ENCODE measurements at regions not wholly inside any gene's neighbourhood (a gene's known extent, or its start where the extent isn't known, plus 50 kb on each side); places are given as distances from the start of the nearest gene placed in this dataset.

GRCh38 chr3:110533089-110533488 is 538.5 kb upstream of the NECTIN3 start:
- TF ChIP-seq FOXJ3 (CRISPR knock-in tag; IDR thresholded peaks at IDR 0.05; ENCODE audit: borderline replicate concordance) = no peak
- no peak for TF ChIP-seq CTCF (IDR thresholded peaks at IDR 0.05)
- no peak for TF ChIP-seq TCF7 (CRISPR knock-in tag; IDR thresholded peaks at IDR 0.05; ENCODE audit: low read depth)
- TF ChIP-seq ZNF121 (CRISPR knock-in tag; IDR thresholded peaks at IDR 0.05) = no peak
- no peak for TF ChIP-seq ATF3 (CRISPR knock-in tag; conservative IDR thresholded peaks at IDR 0.05)
- TF ChIP-seq USF1 (CRISPR knock-in tag; IDR thresholded peaks at IDR 0.05) = no peak
- no peak for TF ChIP-seq TEAD1 (CRISPR knock-in tag; IDR thresholded peaks at IDR 0.05)
- TF ChIP-seq ARID4B (CRISPR knock-in tag; IDR thresholded peaks at IDR 0.05; ENCODE audit: borderline replicate concordance) = no peak
- no peak for TF ChIP-seq NR3C1 (CRISPR knock-in tag; conservative IDR thresholded peaks at IDR 0.05; ENCODE audit: low read depth)

Data from WTC11 (cell line).